ENCODE measurements at regions not wholly inside any gene's neighbourhood (a gene's known extent, or its start where the extent isn't known, plus 50 kb on each side); places are given as distances from the start of the nearest gene placed in this dataset.

GRCh38 chr10:85238676-85239075 is 910.3 kb downstream of the CCSER2 start:
- H3K4me3 ChIP-seq (ENCODE audit: low read depth, low read length): no peak overlapping the region
- no peak for TF ChIP-seq CTCF (IDR thresholded peaks at IDR 0.05; ENCODE audit: insufficient read depth, low read length, missing control alignments)
- CTCF ChIA-PET: no interaction called here
- POLR2A ChIA-PET: no interaction called here
- DNase-seq (ENCODE audit: low read depth, low spot score): no peak

DNA sequence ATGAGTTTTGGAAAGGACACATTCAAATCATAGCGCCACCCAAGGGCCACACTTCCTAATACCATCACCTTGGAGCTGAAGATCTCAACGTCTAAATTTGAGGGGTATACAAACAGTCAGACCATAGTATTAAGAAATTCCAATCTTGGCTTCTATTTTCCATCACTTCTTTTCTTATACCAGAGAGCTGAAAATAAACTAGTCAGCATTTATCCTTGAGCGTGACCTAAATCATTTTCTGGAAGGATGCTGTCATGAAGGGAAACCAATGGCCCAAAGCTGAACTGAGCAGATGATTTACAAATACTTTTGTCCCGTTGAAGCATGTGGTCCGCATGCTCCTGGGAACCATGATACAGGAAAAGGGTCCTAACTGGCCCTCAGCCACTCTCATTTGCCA is 921.9 kb downstream of the CCSER2 start:
- TF ChIP-seq CTCF (IDR thresholded peaks at IDR 0.05; ENCODE audit: insufficient read depth, low read length, missing control alignments): no peak
- DNase-seq (ENCODE audit: low read depth, low spot score): no peak
- CTCF ChIA-PET: no interaction called here
- POLR2A ChIA-PET: no interaction called here
- H3K4me3 ChIP-seq (ENCODE audit: low read depth, low read length): no peak overlapping the region

DNA sequence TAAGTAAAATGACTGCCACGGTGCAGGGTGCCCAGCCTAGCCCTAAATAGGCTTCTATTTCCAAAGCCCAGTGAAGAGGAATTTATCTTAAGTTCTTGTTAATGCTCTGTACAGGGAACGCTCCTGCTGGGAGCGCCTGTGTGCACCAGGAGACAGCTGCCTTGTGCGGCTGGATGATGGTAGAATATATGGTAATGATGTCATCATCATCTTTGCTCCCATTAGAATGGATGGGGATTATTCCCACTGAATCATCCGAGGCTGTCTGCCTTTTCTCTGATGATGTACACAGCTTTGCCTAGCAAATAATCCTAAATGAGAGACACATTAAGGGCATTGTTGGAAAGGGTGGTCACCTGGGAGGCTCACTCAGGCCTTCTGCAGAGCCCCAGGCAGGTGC is 928.1 kb downstream of the CCSER2 start:
- CTCF ChIA-PET: no interaction called here
- DNase-seq (ENCODE audit: low read depth, low spot score): no peak
- no peak for TF ChIP-seq CTCF (IDR thresholded peaks at IDR 0.05; ENCODE audit: insufficient read depth, low read length, missing control alignments)
- POLR2A ChIA-PET: no interaction called here
- no peak overlapping the region for H3K4me3 ChIP-seq (ENCODE audit: low read depth, low read length)

DNA sequence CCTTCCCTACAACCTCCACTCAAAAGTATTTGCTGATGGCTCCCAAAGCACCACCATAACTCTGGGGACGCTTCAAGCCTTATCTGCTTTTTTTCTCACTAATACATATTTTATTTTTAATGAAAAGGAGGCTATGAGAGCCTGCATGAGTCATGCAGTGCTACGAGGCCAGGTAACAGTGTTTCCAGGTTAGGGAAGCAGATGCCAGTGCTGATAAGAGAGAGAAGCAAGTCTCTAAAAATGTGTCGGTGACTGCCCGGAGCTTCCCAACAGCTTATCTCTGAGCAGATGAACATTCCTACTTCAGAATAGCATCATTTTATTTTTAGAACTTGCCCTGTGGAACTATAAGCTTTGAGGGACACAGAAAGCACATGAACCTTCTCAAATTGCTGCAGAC is 931.5 kb downstream of the CCSER2 start:
- POLR2A ChIA-PET: no interaction called here
- H3K4me3 ChIP-seq (ENCODE audit: low read depth, low read length): no peak overlapping the region

DNA sequence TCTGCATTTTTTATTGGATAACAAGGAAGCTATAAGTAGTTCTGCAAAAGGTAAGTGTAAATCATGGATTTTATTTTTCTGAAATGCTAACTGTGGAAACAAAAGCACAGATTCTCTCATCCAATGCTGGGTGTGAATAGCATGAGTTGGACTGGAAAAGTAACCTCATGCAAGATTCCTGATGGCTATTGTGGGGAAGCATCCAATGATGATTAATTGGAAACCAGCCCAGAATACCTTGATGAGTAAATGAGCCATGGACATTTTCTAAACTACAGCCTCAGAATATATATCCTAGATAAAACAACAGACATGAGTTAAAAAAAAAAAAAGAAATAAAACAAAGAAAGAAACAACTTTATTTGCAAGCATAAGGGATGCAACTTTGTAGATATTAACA is 934.6 kb downstream of the CCSER2 start:
- H3K4me3 ChIP-seq (ENCODE audit: low read depth, low read length): no peak overlapping the region
- DNase-seq (ENCODE audit: low read depth, low spot score): no peak
- no peak for TF ChIP-seq CTCF (IDR thresholded peaks at IDR 0.05; ENCODE audit: insufficient read depth, low read length, missing control alignments)
- ChIA-PET CTCF (no interaction called here), POLR2A (no interaction called here)

More for the DNA sequence above, 931.5 kb downstream of the CCSER2 start:
- TF ChIP-seq CTCF (IDR thresholded peaks at IDR 0.05; ENCODE audit: insufficient read depth, low read length, missing control alignments): no peak
- CTCF ChIA-PET: no interaction called here
- no peak for DNase-seq (ENCODE audit: low read depth, low spot score)

DNA sequence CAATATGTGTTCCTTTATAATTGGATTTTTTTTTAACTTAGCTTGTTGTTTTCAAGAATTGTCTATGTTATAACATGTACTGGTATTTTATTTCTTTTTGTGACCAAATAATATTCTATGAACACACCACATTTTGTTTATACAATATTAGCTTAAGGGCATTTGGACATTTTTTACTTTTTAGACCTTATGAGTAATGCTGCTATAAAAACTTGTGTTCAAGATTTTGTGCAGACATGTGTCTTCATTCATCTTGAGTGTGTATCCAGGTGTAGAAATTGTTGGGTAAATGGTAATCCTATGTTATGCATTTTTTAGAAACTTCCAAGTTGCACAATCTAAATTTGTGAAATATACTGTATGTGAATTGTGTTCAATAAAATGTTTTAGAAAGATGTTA is 936.7 kb downstream of the CCSER2 start:
- POLR2A ChIA-PET: no interaction called here
- no peak for TF ChIP-seq CTCF (IDR thresholded peaks at IDR 0.05; ENCODE audit: insufficient read depth, low read length, missing control alignments)
- DNase-seq (ENCODE audit: low read depth, low spot score): no peak
- CTCF ChIA-PET: no interaction called here
- no peak overlapping the region for H3K4me3 ChIP-seq (ENCODE audit: low read depth, low read length)

All from AG04449 (cell line).